Coronary artery (tissue), 2 donors: ENCODE measurements at regions not wholly inside any gene's neighbourhood (a gene's known extent, or its start where the extent isn't known, plus 50 kb on each side); places are given as distances from the start of the nearest gene placed in this dataset.

ENCODE experiments used
- DNase-seq: peaks from one replicate; pipeline ENCODE4 v3.0.0-alpha.2; 2017; ENCODE audit warnings: low spot score
- H3K27ac ChIP-seq, 2 donors: fragments of 200-600 bp; sonication (generic); one replicate each; pipeline ENCODE4 v1.5.1; 2016 to 2019
- H3K4me3 ChIP-seq: fragments of 200-600 bp; sonication (generic); 2 replicates; pipeline ENCODE4 v1.5.1; 2016; ENCODE audit warnings: mild to moderate bottlenecking, moderate library complexity
- CTCF ChIP-seq: fragments of 200-600 bp; sonication (generic); IDR thresholded peaks from one replicate; pipeline ENCODE4 v1.5.1; 2019; ENCODE audit warnings: antibody characterized with exemption

DNA sequence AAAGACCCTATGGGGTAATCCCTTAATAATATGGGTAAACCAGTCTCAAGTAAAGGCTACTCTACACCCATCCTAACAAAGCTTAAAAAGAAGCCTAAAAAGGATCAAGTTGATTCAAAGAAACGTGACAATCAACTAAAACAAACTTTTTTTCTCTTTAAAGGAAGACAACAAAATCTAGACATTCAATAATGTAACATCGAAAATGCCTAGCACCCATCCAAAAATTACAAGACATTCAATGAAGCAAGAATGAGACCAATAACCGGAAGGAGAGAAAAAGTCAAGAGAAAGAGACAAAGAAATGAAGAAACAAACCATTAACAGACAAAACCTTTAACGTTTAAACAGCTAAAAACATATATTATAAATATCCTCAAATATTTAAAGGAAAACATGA, 143.8 kb upstream of the VASH1 start:
- TF ChIP-seq CTCF = no peak
- Histone ChIP-seq H3K4me3 (no peak overlapping the region), H3K27ac (no peak overlapping the region)
- DNase-seq = no peak

GRCh38 chr14:76636602-76637001, 124.7 kb upstream of the VASH1 start:
- H3K27ac ChIP-seq = no peak overlapping the region
- no peak for DNase-seq
- no peak overlapping the region for H3K4me3 ChIP-seq
- TF ChIP-seq CTCF = no peak

DNA sequence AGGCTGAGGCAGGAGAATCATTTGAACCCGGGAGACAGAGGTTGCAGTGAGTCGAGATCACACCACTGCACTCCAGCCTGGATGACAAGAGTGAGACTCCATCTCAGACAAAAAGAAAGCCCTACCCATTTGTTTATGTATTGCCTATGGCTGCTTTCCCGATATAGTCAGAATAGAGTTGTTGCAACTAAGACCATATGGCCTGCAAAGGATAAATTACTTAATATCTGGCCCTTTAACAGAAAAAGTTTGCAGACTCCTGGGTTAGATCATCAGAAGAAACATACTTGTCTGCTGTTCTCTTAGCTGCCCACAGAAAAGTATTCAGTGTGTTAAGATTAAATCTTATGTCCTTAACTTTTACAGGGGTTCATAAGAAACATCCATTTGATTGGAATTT, 122.4 kb upstream of the VASH1 start:
- H3K4me3 ChIP-seq = no peak overlapping the region
- no peak overlapping the region for H3K27ac ChIP-seq
- no peak for DNase-seq
- TF ChIP-seq CTCF = no peak

DNA sequence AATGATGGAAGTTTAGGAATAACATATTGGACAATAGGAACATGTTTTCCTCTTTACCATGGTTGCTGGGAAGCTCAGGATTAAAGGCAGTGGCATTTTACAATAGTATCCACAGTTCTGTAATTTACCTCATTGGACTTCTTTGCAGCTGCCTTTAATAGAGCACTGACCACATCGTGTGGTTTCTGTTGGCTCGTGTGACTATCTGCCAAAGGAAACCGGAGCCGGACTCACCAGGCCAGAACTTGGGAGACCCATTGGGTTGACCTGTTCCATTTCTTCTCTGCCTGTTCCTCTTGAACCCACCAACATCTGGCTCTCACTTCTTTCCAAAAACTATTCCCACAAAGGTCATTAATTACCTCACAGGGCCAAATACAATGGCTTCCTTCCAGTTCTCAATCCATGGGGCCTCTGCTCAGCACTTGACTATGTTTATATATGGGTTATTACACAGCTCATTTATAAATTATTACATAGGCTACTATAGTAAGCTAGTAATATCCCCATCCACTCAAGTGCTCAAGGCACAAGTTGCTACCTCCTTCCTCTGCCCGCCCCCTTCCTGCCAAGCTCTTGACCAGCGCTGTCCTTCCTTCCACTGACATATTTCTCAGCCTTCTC, 121.5 kb upstream of the VASH1 start:
- DNase-seq = peak; percentile 9
- TF ChIP-seq CTCF = no peak
- H3K27ac ChIP-seq = no peak overlapping the region
- H3K4me3 ChIP-seq = no peak overlapping the region

DNA sequence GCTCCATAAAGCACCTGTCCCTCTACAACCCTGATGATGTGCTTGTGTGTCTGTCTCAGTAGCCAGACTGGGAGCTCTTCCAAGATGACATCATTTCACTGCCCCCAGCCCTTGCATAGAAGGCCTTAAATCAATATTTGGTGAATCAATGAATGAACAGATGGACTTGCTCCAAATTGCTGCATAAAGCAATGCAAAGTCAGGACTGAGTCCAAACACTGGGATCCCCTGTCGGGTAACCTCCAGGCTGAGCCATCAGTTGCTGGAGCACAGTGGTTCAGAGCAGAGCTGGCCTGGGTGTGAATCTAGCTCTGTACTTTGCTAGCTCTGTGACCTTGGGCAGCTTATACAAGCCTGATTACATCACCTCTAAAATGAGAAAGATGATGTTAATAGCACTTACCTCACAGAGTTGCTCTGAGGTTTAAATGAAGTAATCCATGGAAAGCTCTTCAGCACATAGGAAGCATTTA, 120.3 kb upstream of the VASH1 start:
- Histone ChIP-seq H3K27ac (no peak overlapping the region), H3K4me3 (no peak overlapping the region)
- peak; percentile 11 for DNase-seq
- TF ChIP-seq CTCF = no peak

DNA sequence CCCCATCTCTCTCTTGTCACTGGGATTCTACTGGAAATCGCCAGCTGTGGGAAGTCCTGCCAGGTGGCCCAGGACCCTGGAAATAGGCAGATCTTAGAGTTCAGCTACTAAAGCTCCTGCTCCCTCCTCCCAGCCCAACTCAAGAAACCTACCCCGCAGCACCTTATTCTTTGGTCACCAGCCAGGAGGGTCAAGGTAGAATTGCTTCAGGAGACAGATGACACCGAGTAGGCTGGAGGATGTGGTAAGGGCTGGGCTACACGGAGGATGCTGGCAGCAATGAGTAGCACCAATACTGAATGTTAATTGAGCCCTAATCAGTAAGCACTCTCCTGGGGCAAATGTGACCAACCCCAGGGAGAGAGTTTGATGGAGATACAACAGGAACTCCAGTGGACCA, 119.7 kb upstream of the VASH1 start:
- DNase-seq = peak; percentile 53
- no peak overlapping the region for H3K27ac ChIP-seq
- TF ChIP-seq CTCF = no peak
- no peak overlapping the region for H3K4me3 ChIP-seq

DNA sequence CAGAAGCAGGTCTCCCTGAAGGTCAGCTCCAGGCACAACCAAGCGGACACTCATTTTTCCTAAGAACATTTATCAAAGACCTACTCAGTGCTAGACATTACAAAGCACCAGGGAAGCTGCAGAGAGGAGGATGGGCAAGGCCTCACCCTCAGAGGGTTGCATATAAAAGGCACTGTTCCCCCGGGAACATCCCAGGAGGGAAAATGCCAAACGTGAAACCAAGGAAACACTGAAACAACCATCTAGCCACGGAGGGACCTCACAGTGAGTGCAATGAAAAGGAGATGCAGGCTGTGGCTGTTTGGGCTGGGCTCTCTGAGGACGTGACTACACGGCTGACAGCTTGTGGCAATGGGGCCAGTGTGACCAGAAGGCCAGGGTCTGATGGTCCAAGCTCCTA, 117.4 kb upstream of the VASH1 start:
- no peak for TF ChIP-seq CTCF
- Histone ChIP-seq H3K27ac (no peak overlapping the region), H3K4me3 (no peak overlapping the region)
- DNase-seq = no peak
